IMR-90 (cell line): ENCODE measurements at regions not wholly inside any gene's neighbourhood (a gene's known extent, or its start where the extent isn't known, plus 50 kb on each side); places are given as distances from the start of the nearest gene placed in this dataset.

Experiments used
- ATAC-seq: fragments of 200-7000 bp; cut with Tn5 transposase; 2 replicates; pipeline ENCODE4 v1.9.1; 2020; ENCODE audit warnings: low read depth, mild to moderate bottlenecking, moderate library complexity
- BruUV-seq: library from RNA; stranded (reverse); fragments of 400-500 nt; replicated peaks from 2 replicates; lab custom pipeline; 2021; lab: Mats Ljungman, UMichigan
- CTCF ChIA-PET: fragments of 300-600 bp; formaldehyde crosslinking; extraction: SDS; loops from one replicate; lab custom pipeline; 2021; ENCODE audit warnings: antibody characterized with exemption; lab: Yijun Ruan, JAX
- POLR2A ChIA-PET: fragments of 300-600 bp; sonication (Branson Sonifier 250); formaldehyde crosslinking; loops from one replicate; lab custom pipeline; 2022; ENCODE audit warnings: antibody characterized with exemption; ENCODE audit not compliant: unreplicated experiment; lab: Charles Lee
- DNase-seq: peaks from one replicate; pipeline ENCODE4 v3.0.0; 2013
- H2AFZ ChIP-seq: replicated peaks from 2 replicates; pipeline ENCODE3; 2013; ENCODE audit warnings: low read length, mild to moderate bottlenecking; ENCODE audit not compliant: poor library complexity
- H2AK5ac ChIP-seq: 2 replicates; pipeline ENCODE4 v1.6.1; 2013; ENCODE audit warnings: low read depth, low read length, inconsistent platforms
- H2AK9ac ChIP-seq: replicated peaks from 2 replicates; pipeline ENCODE3; 2013; ENCODE audit warnings: mild to moderate bottlenecking, low read depth, low read length, moderate library complexity; ENCODE audit not compliant: poor library complexity
- H2BK120ac ChIP-seq: 2 replicates; pipeline ENCODE4 v1.6.1; 2013; ENCODE audit warnings: low read depth, low read length, inconsistent platforms
- H2BK15ac ChIP-seq: 3 replicates; pipeline ENCODE4 v1.6.1; 2013; ENCODE audit warnings: low read depth, low read length, inconsistent platforms
- H2BK20ac ChIP-seq: 2 replicates; pipeline ENCODE4 v1.6.1; 2013; ENCODE audit warnings: low read depth, mild to moderate bottlenecking, inconsistent platforms, low read length, moderate library complexity
- H2BK5ac ChIP-seq: 2 replicates; pipeline ENCODE4 v1.6.1; 2013; ENCODE audit warnings: mild to moderate bottlenecking, low read depth, low read length, inconsistent platforms; ENCODE audit not compliant: poor library complexity, severe bottlenecking
- H3K14ac ChIP-seq: replicated peaks from 2 replicates; pipeline ENCODE4 v1.6.1; 2013; ENCODE audit warnings: low read depth, low read length, inconsistent platforms
- H3K18ac ChIP-seq: 2 replicates; pipeline ENCODE4 v1.6.1; 2013; ENCODE audit warnings: low read depth, low read length, control low read depth
- H3K23ac ChIP-seq: 2 replicates; pipeline ENCODE4 v1.6.1; 2013; ENCODE audit warnings: low read depth, low read length, inconsistent platforms
- H3K27ac ChIP-seq: 2 replicates; pipeline ENCODE4 v1.5.1; 2013; ENCODE audit warnings: mild to moderate bottlenecking, control low read depth, low read length; ENCODE audit not compliant: insufficient read depth
- H3K27me3 ChIP-seq: 2 replicates; pipeline ENCODE4 v1.6.1; 2013; ENCODE audit warnings: low read length; ENCODE audit not compliant: control insufficient read depth, insufficient read depth
- H3K36me3 ChIP-seq: 2 replicates; pipeline ENCODE4 v1.6.1; 2013; ENCODE audit warnings: low read length, mixed read lengths; ENCODE audit not compliant: control insufficient read depth, insufficient read depth
- H3K4ac ChIP-seq: 2 replicates; pipeline ENCODE4 v1.6.1; 2013; ENCODE audit warnings: low read depth, low read length, inconsistent platforms
- H3K4me1 ChIP-seq: 2 replicates; pipeline ENCODE4 v1.6.1; 2013; ENCODE audit warnings: low read length, mixed read lengths; ENCODE audit not compliant: control insufficient read depth, insufficient read depth
- H3K4me2 ChIP-seq: 2 replicates; pipeline ENCODE4 v1.6.1; 2013; ENCODE audit warnings: low read depth, mild to moderate bottlenecking, control low read depth, low read length, moderate library complexity
- H3K4me3 ChIP-seq: 2 replicates; pipeline ENCODE4 v1.5.1; 2013; ENCODE audit warnings: low read depth, mild to moderate bottlenecking, control low read depth, low read length, moderate library complexity; ENCODE audit not compliant: insufficient read depth
- H3K56ac ChIP-seq: 2 replicates; pipeline ENCODE4 v1.6.1; 2013; ENCODE audit warnings: low read length, inconsistent platforms; ENCODE audit not compliant: insufficient read depth; ENCODE audit errors: extremely low read depth
- H3K79me1 ChIP-seq, 2 experiments: 2 replicates each; pipeline ENCODE4 v1.6.1; 2013; ENCODE audit warnings: low read length in 2 of 2, inconsistent platforms in 1 of 2, low read depth in 1 of 2
- H3K9ac ChIP-seq: 2 replicates; pipeline ENCODE4 v1.6.1; 2013; ENCODE audit warnings: low read depth, low read length, control low read depth
- H3K9me1 ChIP-seq: 2 replicates; pipeline ENCODE4 v1.6.1; 2013; ENCODE audit warnings: low read length, inconsistent platforms; ENCODE audit not compliant: insufficient read depth
- H3K9me3 ChIP-seq: 2 replicates; pipeline ENCODE4 v1.6.1; 2013; ENCODE audit warnings: low read length; ENCODE audit not compliant: control insufficient read depth, insufficient read depth
- H4K20me1 ChIP-seq: 2 replicates; pipeline ENCODE4 v1.6.1; 2013; ENCODE audit warnings: low read length, inconsistent platforms; ENCODE audit not compliant: insufficient read depth
- H4K5ac ChIP-seq: 2 replicates; pipeline ENCODE4 v1.6.1; 2013; ENCODE audit warnings: mild to moderate bottlenecking, low read depth, low read length, control low read depth
- H4K8ac ChIP-seq, 2 experiments: 2 replicates each; pipeline ENCODE4 v1.6.1; 2013; ENCODE audit warnings: low read depth in 2 of 2, low read length in 2 of 2, control low read depth in 1 of 2, inconsistent platforms in 1 of 2
- H4K91ac ChIP-seq: 2 replicates; pipeline ENCODE4 v1.6.1; 2013; ENCODE audit warnings: low read depth, low read length, inconsistent platforms; ENCODE audit not compliant: insufficient read depth
- CHD1 ChIP-seq: IDR thresholded peaks from 2 replicates; pipeline ENCODE4 v1.6.1; 2012; ENCODE audit warnings: low read depth, low read length, improper control_type of control experiment
- MAFK ChIP-seq: IDR thresholded peaks from 2 replicates; pipeline ENCODE4 v1.6.1; 2012; ENCODE audit warnings: low read depth, low read length, improper control_type of control experiment
- MAZ ChIP-seq: IDR thresholded peaks from 2 replicates; pipeline ENCODE4 v1.6.1; 2012; ENCODE audit warnings: low read depth, mild to moderate bottlenecking, low read length, improper control_type of control experiment, moderate library complexity, borderline replicate concordance
- RCOR1 ChIP-seq: IDR thresholded peaks from 2 replicates; pipeline ENCODE4 v1.6.1; 2012; ENCODE audit warnings: mild to moderate bottlenecking, low read length, improper control_type of control experiment; ENCODE audit not compliant: insufficient replicate concordance
- RFX5 ChIP-seq: IDR thresholded peaks from 2 replicates; pipeline ENCODE4 v1.8.0; 2012; ENCODE audit warnings: low read depth, mild to moderate bottlenecking, low read length, moderate library complexity
- WGBS, 2 experiments: methylation state at CpG; one replicate each; pipeline versions ENCODE4 v1.1.5 to v1.1.7; 2013; ENCODE audit warnings: missing lambda C conversion rate in 2 of 2; ENCODE audit not compliant: insufficient read length in 1 of 2; ENCODE audit errors: extremely low coverage in 2 of 2; 5-methylcytosine and 5-hydroxymethylcytosine counted together
- dilution Hi-C: fragments of 300-500 bp; cut with HindIII; formaldehyde crosslinking; loops from one replicate; pipeline ENCODE4 v1.14.3; 2018; ENCODE audit warnings: low sequenced_read_pairs; ENCODE audit not compliant: unreplicated experiment
- in situ Hi-C: fragments of 300-500 bp; cut with MboI; formaldehyde crosslinking; loops from 3 replicates; pipeline ENCODE4 v1.14.3; 2019; ENCODE audit warnings: low sequenced_read_pairs, inconsistent platforms, mixed read lengths
- intact Hi-C: fragments of 100-400 bp; cut with micrococcal nuclease; formaldehyde crosslinking; loops from 2 replicates; pipeline ENCODE4 v1.10.0; 2022
- TF ChIP-seq, protein P1 (sequence below): fragments of 150-350 bp; IDR thresholded peaks from 2 replicates; pipeline ENCODE4 v1.6.1; 2016; ENCODE audit warnings: low read depth, mild to moderate bottlenecking, low read length, moderate library complexity, borderline replicate concordance

DNA sequence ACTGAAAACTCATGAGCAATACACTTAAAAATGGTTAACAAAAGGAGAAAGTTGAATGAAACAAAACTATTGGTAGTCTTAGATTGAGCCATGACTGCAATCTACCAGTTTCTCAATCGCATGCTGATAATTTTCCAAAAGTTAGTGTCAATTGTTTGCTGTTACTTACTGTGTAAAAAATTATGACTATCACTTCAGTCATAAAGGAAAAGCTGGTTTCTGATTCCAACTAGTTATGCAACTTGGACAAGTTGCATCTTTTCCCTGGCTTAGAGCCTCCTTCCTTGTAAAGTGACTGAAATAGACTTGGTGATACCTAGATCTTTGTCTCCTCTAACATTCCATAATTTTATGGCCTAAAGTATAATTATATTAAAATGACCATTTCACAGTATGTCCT, 88.3 kb upstream of the PAK5 start:
- H3K36me3 ChIP-seq, result no peaks in the 10 kb centered on the region
- BruUV-seq, result no TSS peak
- ChIA-PET CTCF (no interaction called here), POLR2A (no interaction called here)
- no peaks in the 10 kb centered on the region for H3K9me1 ChIP-seq
- H3K9ac ChIP-seq, result no peak overlapping the region
- no peak overlapping the region for H2BK20ac ChIP-seq
- no peak overlapping the region for H3K56ac ChIP-seq
- H3K14ac ChIP-seq, result no peak overlapping the region
- H2AFZ ChIP-seq, result no peak overlapping the region
- intact Hi-C loops (no loop called here), dilution Hi-C loops (no loop called here), in situ Hi-C loops (no loop called here)
- H3K9me3 ChIP-seq, result no peaks in the 10 kb centered on the region
- H3K27ac ChIP-seq, result no peak overlapping the region
- no peak overlapping the region for H3K4ac ChIP-seq
- H2BK120ac ChIP-seq, result no peak overlapping the region
- H2BK15ac ChIP-seq, result no peak overlapping the region
- ATAC-seq (no peak), DNase-seq (no peak)
- no peak overlapping the region for H4K8ac ChIP-seq
- no peak overlapping the region for H3K23ac ChIP-seq
- H3K18ac ChIP-seq, result no peak overlapping the region
- H4K91ac ChIP-seq, result no peak overlapping the region
- H2BK5ac ChIP-seq, result no peak overlapping the region
- H3K4me1 ChIP-seq, result no peaks in the 10 kb centered on the region
- WGBS, 2 experiments, result no CpG with 5 or more reads among the region's 1 CpG
- no peaks in the 10 kb centered on the region for H4K20me1 ChIP-seq
- H3K4me3 ChIP-seq, result no peak overlapping the region
- H2AK9ac ChIP-seq, result no peak overlapping the region
- no peaks in the 10 kb centered on the region for H3K79me1 ChIP-seq
- H3K27me3 ChIP-seq, result peaks cover 2% of the 10 kb centered on the region; the same call in 1 of the 2 replicates
- no peak overlapping the region for H4K5ac ChIP-seq
- H2AK5ac ChIP-seq, result no peak overlapping the region
- H3K4me2 ChIP-seq, result no peak overlapping the region
- TF ChIP-seq MAFK, result no peak
- TF ChIP-seq, protein P1, sequence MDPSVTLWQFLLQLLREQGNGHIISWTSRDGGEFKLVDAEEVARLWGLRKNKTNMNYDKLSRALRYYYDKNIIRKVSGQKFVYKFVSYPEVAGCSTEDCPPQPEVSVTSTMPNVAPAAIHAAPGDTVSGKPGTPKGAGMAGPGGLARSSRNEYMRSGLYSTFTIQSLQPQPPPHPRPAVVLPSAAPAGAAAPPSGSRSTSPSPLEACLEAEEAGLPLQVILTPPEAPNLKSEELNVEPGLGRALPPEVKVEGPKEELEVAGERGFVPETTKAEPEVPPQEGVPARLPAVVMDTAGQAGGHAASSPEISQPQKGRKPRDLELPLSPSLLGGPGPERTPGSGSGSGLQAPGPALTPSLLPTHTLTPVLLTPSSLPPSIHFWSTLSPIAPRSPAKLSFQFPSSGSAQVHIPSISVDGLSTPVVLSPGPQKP, result no peak
- TF ChIP-seq RCOR1, result no peak
- TF ChIP-seq RFX5, result no peak
- TF ChIP-seq MAZ, result no peak
- TF ChIP-seq CHD1, result no peak
